PC-9 (cell line): ENCODE measurements at regions not wholly inside any gene's neighbourhood (a gene's known extent, or its start where the extent isn't known, plus 50 kb on each side); places are given as distances from the start of the nearest gene placed in this dataset.

Source experiments
- CTCF ChIP-seq: fragments of 200-600 bp; sonication (generic); conservative IDR thresholded peaks from 2 replicates; pipeline ENCODE4 v1.6.1; 2017; ENCODE audit warnings: mixed run types, antibody characterized with exemption, mild to moderate bottlenecking, moderate library complexity
- EZH2 ChIP-seq: fragments of 200-600 bp; sonication (generic); IDR thresholded peaks from 2 replicates; pipeline ENCODE4 v1.8.0; 2017; ENCODE audit warnings: antibody characterized with exemption, low read depth

DNA sequence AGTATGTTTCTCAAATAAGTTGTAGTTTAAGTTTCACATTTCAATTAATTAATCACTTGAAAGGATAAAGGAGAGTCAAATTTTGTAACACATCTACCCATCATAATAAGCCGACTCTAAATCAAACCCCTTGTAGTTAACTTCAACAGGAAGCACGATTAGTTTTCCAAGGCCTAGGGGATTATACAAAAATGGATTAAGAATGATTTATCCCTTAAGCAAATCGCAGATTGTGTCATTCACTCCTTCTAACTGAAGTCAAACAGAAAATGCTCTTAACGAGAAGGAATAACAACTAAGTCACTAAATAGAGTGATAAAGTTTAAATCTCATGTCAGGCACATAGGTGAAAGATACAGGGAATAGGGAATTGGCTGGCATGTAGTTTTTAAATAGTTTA, 792.8 kb downstream of the ZPLD1 start:
- TF ChIP-seq CTCF, result no peak
- TF ChIP-seq EZH2, result no peak
